ENCODE measurements at regions not wholly inside any gene's neighbourhood (a gene's known extent, or its start where the extent isn't known, plus 50 kb on each side); places are given as distances from the start of the nearest gene placed in this dataset.
"Not testable (repeated sequence)": the region's sequence is repeated elsewhere in the genome, so short reads cannot be mapped to it uniquely, and the experiment has no call there.

- POLR2A ChIA-PET: no interaction called here
Observed at GRCh38 chr21:27772816-27773215, 805.9 kb upstream of the ADAMTS5 start.

GRCh38 chr21:27771938-27772483 lies 805.1 kb upstream of the ADAMTS5 start:
- no peak for TF ChIP-seq CTCF (IDR thresholded peaks at IDR 0.05; ENCODE audit: low read depth, low read length)
- Histone ChIP-seq H3K27ac (ENCODE audit: low read depth, low read length) (no peak overlapping the region), H3K4me3 (ENCODE audit: low read depth, low read length) (no peak overlapping the region), H3K9me3 (ENCODE audit: control insufficient read depth, insufficient read depth, low read length) (no peaks in the 10 kb centered on the region), H3K27me3 (ENCODE audit: control insufficient read depth, insufficient read depth, low read length) (no peaks in the 10 kb centered on the region)
- CTCF ChIA-PET: interaction anchor here (0.5 kb wide), 1 partner anchor 926 kb away, joined by 4 read pairs; no protein-coding TSS in a partner anchor
- POLR2A ChIA-PET: no interaction called here
- no peak for DNase-seq (ENCODE audit: low read depth, low spot score)

More at GRCh38 chr21:27772816-27773215, 805.9 kb upstream of the ADAMTS5 start:
- CTCF ChIA-PET: no interaction called here
- Histone ChIP-seq H3K4me3 (ENCODE audit: low read depth, low read length) (no peak overlapping the region), H3K9me3 (ENCODE audit: control insufficient read depth, insufficient read depth, low read length) (no peaks in the 10 kb centered on the region), H3K27me3 (ENCODE audit: control insufficient read depth, insufficient read depth, low read length) (no peaks in the 10 kb centered on the region), H3K27ac (ENCODE audit: low read depth, low read length) (no peak overlapping the region)
- no peak for TF ChIP-seq CTCF (IDR thresholded peaks at IDR 0.05; ENCODE audit: low read depth, low read length)
- no peak for DNase-seq (ENCODE audit: low read depth, low spot score)

- H3K9me3 ChIP-seq (ENCODE audit: control insufficient read depth, insufficient read depth, low read length): no peaks in the 10 kb centered on the region
- DNase-seq (ENCODE audit: low read depth, low spot score): no peak
- no peak overlapping the region for H3K27ac ChIP-seq (ENCODE audit: low read depth, low read length)
- H3K27me3 ChIP-seq (ENCODE audit: control insufficient read depth, insufficient read depth, low read length): no peaks in the 10 kb centered on the region
- TF ChIP-seq CTCF (IDR thresholded peaks at IDR 0.05; ENCODE audit: low read depth, low read length): no peak
- CTCF ChIA-PET: no interaction called here
- POLR2A ChIA-PET: no interaction called here
- H3K4me3 ChIP-seq (ENCODE audit: low read depth, low read length): no peak overlapping the region
Observed at GRCh38 chr21:27769763-27770162, 802.9 kb upstream of the ADAMTS5 start.

- H3K27ac ChIP-seq (ENCODE audit: low read depth, low read length); CTCF ChIA-PET; DNase-seq (ENCODE audit: low read depth, low spot score); POLR2A ChIA-PET; H3K9me3 ChIP-seq (ENCODE audit: control insufficient read depth, insufficient read depth, low read length); H3K27me3 ChIP-seq (ENCODE audit: control insufficient read depth, insufficient read depth, low read length); H3K4me3 ChIP-seq (ENCODE audit: low read depth, low read length): not testable (repeated sequence)
Observed at GRCh38 chr21:27768046-27768637, 801.3 kb upstream of the ADAMTS5 start.

- CTCF ChIA-PET: no interaction called here
- H3K27me3 ChIP-seq (ENCODE audit: control insufficient read depth, insufficient read depth, low read length): no peaks in the 10 kb centered on the region
- H3K4me3 ChIP-seq (ENCODE audit: low read depth, low read length): no peak overlapping the region
- POLR2A ChIA-PET: no interaction called here
- no peak overlapping the region for H3K27ac ChIP-seq (ENCODE audit: low read depth, low read length)
- H3K9me3 ChIP-seq (ENCODE audit: control insufficient read depth, insufficient read depth, low read length): no peaks in the 10 kb centered on the region
- no peak for TF ChIP-seq CTCF (IDR thresholded peaks at IDR 0.05; ENCODE audit: low read depth, low read length)
- no peak for DNase-seq (ENCODE audit: low read depth, low spot score)
Observed at GRCh38 chr21:27764056-27764455, 797.2 kb upstream of the ADAMTS5 start.
